EL (cell line): ENCODE measurements at regions not wholly inside any gene's neighbourhood (a gene's known extent, or its start where the extent isn't known, plus 50 kb on each side); places are given as distances from the start of the nearest gene placed in this dataset.
"Not testable (repeated sequence)": the region's sequence is repeated elsewhere in the genome, so short reads cannot be mapped to it uniquely, and the experiment has no call there.

ENCODE experiments used
- DNase-seq: peaks from one replicate; pipeline ENCODE4 v3.0.0-alpha.2; 2016

DNA sequence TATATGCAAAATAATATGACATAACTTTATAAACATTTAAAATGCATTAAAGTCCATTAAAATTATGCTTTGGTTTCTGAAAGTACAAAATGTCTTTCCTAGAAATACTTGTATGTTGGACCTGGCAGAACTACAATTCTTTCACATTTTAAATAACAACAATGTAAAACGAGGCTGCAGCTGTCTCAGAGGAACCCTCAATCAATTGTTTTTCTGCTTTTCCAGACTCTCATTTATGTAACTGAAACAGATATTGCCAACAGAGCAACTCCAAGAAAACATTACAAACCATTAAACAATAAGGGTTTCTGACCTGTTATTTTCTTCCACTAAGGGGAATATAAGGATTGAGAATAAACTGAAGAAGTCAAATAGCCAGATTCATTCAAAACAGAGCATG lies 1193.4 kb downstream of the NCAM2 start:
- DNase-seq, result no peak

DNA sequence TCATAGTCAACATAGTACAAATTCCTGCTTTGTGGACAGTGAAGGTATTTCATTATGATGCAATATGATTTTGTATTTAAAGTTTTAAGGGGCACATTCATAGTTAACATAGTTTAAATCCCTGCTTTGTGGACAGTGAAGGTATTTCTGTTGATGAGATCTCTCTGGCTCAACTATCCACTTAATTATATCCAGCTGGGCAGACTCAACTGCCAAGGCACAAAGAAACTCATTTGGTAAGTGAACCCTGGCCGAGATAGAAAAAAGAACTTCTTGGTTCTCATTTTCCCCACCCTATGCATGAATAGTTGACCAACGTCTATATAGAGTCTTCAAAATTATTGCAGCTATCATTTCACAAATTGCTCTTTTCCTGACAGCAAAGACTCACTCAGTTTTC lies 1194.6 kb downstream of the NCAM2 start:
- DNase-seq, result no peak

DNA sequence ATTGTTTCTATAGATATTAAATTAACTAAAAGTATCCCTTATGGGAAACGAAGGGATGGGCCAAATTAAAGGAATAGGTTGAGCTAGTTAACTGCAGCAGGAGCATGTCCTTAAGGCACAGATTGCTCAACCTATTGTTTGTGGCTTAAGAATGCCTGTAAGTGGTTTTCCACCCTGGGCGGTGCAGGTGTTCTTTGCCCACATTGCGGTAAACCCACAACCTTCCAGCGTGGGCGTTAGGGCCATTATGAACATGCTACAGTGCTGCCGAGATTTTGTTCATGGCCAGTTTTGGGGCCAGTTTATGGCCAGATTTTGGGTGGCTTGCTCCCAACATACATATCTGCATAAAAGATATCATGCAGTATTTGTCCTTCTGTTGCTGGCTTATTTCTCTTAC lies 1196.8 kb downstream of the NCAM2 start:
- not testable (repeated sequence) for DNase-seq

DNA sequence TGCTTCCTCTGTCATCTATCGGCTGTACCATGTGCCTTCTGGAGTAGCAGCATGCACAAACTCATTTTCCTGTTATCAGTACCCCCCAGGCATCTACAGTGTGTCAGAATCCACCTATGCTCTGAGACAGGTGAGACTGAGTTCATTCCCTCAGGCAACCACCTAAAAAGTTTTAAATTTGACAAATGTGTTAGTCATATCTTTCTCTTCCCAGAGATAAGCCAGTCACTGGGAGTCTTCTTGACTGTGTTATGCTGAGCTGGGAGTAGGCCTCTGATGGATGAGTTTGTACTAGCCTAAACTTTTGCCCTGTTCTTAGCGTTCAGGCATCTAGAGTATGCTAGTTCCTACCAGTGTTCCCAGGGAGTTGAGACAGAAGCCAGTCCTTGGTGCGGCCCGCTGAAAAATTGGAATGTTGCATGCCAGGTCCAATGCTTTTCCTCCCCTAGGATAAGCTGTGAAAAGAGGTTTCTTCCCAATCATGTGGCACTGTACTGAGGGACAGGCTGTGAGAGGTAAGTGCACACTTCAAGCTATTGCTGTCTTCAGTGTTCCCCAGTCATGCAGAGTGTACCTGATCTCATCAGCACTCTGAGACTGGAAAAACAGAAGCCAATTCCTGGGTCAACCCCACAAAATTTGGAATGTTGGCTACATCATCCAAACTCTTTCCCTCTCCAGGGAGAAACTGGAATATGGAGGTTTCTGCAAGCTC lies 1202.3 kb downstream of the NCAM2 start:
- no peak for DNase-seq

DNA sequence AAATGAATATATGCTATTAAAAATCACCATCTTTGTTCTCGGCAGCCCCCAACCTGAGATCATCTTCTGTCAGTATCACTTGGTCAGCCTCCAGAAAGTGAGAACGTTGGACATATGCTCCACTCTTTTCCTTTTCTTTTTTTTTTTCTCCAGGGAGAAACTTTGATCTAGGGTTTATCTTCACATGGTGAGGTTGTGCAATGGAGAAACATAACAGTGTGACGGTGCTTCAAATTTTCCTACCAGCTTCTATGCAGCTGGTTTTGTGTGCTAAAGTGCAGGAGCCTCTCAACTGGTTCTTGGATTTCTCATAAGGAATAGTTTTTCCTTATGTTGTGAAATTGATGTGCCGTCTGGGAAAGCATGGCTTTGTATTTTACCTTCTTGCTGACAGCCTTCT lies 1202.9 kb downstream of the NCAM2 start:
- no peak for DNase-seq

DNA sequence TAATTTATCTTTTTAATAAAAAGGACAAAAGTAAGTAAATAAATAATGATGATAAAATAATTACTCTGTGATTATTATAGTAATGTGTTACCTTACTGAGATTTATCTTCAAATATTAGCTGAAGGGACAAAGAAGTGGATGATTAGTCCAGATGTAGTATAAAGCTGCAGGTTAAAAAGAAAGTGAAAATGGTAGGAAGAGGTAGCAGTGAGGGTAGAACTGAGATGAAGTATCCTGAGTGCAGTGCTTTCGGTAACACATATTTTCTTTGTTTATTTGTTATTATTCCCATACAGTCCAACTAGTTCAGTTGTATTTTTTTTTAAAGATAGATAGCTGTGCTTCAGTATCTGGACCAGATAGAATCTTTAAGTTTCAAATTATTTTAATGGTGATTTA lies 1203.5 kb downstream of the NCAM2 start:
- DNase-seq, result no peak

DNA sequence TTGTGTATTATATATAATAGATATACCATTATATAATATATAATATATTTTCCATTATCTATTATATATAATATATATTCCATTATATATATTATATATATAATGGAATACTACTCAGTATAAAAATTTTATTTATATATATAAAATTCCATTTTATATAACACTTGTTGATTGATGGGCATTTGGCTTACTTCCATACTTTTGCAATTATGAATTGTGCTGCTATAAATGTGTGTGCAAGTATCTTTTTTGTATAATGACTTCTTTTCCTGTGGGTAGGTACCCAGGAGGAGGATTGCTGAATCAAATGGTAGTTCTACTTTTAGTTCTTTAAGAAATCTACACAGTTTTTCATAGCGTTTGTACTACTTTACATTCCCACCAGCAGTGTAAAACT lies 1211.1 kb downstream of the NCAM2 start:
- DNase-seq, result no peak

DNA sequence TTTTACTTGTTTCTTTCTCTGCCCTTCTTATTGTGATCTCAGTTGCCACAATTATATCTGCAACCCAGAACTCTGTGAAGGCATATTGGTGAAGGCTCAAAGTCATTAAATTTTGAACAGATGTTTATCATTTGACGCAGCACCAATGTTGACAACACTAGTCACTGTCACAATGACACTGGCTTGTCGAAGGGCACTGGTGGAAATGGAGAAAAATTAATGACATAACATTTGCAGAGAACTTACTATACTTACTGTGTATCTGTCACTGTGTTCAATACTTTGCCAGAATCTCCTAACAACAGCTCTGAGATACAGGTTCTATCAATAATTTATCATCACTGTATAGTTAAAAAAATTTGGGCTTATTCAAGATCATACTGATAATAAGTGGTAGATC lies 1213.7 kb downstream of the NCAM2 start:
- no peak for DNase-seq

DNA sequence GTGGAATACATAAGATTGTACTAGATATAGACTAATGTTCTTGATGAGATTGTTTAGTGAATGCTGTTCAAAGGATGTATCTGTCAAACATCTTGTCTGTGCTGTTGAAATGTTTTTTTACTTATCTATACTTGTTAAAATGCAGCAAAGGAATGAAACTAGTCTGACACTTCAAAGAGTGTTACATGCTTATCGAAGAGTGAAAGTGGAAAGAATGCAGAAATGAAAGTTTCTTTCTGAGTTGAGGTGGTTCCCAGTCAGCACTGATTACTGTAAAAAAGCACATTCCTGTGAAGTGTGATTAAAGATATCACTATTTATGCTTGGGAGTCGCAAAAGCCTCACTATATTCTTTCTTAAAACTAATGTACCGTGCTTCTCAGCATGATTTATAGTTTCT lies 1225.2 kb downstream of the NCAM2 start:
- DNase-seq, result no peak

DNA sequence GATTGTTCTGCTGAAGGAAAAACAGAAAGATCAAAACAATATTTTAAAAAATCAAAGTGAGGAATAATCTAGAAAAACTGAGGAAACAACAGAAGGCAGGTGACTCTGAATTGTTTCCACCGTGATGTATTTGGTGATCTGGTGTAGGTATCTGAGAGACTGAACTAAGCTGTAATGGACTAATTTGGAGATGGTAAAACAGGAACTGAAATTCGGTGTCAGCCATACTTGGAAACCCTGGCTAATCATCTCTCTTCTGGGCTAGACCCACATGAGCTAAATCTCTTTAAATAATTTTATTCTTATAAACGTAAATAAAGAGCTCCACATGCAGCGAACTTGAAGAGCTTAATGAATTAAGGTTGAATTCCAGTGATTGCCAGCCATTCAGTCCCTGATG lies 1226.1 kb downstream of the NCAM2 start:
- DNase-seq, result no peak

DNA sequence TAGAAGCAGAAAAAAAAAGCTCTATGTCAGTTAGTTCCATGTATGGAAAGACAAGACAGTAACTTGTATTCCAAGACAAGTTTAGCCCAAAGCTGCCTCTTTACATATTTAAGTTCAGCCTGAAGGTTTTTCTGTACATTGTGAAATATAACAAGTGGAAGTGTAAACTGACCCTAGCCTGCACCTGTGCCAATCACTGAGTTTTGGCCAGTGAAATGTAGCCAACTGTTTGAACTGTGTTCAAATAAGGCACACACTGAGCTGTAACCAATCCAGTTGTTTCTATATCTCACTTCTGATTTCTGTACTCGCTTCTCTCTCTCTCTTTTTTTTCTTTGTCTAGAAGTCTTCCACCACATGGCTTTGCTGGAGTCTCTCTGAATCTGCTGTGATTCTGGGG lies 1227.1 kb downstream of the NCAM2 start:
- DNase-seq, result no peak

DNA sequence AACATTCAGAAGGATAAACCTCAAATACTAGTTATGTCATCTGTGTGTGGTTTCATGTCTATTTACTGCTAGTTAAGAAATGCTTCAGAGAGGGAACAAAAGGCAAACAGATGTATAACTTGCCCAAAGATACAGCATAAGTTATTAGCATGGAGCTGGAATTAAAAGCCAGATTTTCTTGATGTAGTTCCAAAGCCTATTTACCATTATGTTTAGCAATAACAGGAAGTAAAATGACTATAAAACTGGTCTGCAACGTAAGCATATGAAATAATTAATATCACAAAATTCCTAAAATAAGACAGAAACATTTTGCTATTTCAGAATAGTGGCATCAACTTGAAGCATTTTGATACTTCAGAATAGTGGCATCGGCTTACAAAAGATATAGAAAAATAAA lies 1232.8 kb downstream of the NCAM2 start:
- DNase-seq, result no peak

DNA sequence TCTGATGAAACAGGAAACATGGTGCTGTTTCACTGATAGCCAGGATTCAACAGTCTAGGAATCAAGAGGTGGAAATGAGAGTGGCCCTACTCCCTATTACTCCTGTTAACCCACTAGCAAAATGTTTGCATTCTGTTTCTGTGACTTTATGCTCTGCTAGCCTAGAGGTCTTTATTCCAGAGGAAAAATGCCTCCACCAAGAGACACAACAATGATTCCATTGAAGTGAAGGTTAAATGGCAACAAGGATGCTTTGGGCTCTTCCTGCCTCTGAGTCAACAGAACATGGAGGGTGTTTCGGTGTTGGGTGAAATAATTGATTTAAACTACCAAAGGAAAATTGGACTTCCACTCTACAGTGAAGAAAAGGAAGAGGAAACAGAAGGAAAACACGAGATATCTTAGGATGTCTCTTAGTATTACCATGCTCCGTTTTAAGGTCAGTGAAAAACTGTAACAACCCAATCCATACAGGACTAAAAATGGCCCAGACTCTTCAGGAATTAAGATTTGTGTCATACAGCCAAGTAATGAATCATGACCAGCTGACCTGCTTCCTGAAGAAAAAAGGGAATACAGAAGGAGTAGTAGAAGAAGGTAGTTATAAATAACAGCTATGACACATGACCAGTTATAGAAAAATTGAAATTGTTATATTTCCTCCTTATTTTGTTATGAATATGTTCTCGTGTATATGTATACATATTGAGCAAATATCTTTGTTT lies 1237.8 kb downstream of the NCAM2 start:
- DNase-seq, result no peak

DNA sequence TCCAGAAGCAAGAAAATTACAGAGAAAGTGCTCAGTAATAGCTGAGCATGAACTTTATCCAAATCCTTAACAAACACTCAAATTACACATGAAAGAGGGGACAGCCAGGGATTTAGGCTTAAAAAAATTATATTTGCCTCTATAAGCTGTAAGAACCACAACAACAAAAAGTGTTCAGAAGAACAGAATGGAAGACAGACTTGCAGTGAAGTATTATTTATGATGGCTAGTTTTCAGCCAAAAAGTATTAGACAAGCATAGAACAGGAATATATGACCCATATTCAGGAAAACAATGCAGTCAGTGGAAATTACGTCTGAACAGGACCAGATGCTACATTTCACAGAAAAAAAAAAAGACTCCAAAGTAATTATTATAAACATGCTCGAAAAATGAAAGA lies 1246.3 kb downstream of the NCAM2 start:
- DNase-seq, result no peak

DNA sequence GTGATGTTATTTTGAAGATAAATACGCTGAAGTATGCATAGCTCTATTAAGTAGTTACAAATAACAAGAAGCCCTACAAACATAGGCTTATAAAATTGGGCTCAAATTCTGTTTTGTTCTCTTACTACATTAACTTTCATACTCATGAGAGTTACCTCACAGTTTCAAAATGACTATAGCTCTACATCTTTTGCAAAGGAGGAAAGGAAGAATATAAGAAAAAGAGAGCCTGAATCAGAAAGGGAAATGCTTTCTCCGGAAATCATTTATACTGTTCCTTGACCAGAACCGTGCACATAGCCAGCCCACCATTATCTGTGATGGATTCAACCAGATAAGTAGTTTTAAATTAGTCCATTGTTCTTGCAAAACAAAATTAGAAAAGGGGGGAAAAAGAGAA lies 1252.1 kb downstream of the NCAM2 start:
- DNase-seq, result no peak

DNA sequence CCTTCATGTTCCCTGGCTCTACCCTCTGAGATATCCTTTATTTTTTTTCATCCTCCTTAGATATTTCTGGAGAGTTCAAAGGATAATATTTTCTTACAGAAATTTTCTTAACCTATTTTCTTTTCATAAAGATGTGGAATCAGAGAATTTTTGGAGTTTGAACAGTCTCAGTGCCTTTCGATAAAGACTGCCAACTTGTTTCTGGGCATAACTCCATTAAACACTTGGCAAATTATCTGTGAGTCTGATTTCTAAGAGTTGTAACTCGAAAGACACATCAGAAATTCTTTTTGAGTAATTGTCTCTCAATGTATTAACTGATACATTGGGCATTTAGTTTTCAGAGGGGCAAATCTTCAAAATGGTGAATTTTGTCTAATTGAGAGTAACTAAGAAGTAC lies 1255.6 kb downstream of the NCAM2 start:
- DNase-seq, result no peak

DNA sequence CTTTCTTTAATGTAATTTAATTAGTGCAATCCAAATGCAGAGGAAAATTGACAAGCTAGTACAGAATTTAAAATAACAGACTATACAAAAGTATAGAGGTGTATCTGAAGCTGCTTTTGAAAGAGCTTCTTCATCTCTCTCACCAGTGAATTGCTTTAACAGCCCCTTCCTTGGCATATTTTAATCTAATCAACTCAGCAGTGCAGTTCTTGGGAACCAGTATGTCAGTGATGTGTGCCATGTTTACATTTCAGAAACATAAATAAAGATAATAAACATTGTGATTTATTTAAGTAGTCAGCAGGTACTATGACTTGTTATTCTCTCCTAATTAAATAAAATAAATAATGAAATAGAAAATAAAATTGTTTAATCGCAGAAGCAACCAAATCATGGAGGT lies 1260.6 kb downstream of the NCAM2 start:
- no peak for DNase-seq

DNA sequence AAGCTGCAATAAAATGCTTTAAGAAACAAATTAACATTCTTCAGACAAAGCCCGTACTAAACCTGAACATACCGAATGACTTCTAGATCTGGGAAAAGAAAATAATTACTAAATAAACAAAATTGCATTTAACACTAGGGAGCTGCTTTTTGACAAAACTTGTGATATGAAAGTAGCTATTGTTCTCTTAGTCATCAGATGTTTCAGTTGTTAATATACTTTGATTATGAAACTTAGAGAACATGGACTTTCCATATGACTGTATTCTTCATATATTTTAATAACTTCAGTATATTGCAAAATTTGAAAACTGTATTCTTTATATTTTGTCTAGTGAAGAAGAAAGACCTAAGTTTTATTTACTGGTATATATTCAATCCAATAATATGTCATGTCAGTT lies 1262.1 kb downstream of the NCAM2 start:
- DNase-seq, result no peak

DNA sequence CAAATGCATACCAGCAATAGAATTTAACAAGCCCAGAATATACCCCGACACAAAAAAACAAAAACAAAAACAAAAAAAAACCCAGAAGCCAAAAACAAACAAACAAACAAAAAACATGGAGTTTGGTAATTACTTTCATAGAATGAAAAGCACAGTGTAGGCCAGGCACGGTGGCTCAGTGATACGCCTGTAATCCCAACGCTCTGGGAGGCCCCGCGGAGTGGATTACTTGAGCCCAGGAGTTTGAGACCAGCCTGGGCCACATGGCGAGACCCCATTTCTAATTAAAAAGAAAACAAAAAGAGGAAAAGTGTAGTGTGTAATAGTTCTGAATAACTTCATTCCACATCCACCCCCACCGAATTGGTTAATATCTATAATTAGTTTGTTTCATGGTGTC lies 1265.7 kb downstream of the NCAM2 start:
- DNase-seq, result no peak

DNA sequence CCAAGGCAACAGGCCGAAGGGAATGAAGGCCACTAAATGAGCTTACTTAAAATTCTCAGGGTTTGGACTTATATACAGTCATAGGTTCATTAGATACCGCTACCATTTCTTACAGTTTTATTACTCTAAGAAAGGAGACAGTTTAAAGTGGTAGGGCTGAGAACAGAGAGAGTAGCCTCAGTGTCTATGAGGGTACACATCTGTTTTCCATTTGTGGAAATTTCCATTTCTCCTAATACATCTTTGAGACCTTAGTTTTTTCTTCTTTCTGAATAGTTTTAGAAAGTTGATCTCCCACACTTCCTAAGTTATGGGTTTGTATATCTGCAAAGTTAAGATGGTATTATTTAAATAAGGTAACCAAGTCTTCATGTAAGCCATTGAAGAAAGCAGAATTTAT lies 1279.1 kb downstream of the NCAM2 start:
- no peak for DNase-seq

DNA sequence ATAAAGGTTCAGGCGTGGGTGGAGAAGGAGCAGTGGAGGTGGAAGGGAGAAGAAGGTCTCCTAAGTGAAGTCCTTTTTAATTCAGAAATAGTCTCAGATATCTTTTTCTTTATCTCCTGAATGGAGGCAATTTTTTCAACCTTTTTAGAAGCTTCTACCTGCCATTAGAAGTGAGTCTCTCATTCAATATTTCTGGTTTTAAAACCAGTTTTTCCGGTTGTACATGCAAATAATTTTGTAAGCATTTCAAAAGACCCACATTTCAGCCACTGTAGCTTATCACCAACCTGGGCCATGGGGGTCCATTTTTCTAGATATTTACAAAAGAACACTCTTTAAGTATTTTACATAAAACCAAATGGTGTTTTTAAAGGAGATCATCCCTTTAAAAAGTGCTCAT lies 1280.2 kb downstream of the NCAM2 start:
- DNase-seq, result no peak

DNA sequence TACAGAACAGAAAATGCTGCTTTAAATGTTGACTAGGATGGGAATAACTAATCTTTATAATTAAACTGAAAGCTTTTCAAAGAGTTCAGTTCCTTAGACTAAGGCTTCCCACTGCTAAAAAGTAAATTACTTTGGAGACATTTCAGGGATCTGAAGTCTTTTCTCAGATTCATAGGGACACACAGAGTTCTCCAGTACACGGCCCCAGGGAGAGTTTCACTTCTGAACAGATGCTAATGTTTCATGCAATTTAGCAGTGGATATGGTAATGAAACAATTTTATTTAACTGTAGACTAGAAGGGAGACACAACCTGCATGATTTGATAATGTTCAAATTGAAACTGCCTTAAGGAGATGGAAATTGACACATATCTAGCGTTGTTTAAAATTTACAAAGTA lies 1282.6 kb downstream of the NCAM2 start:
- no peak for DNase-seq

DNA sequence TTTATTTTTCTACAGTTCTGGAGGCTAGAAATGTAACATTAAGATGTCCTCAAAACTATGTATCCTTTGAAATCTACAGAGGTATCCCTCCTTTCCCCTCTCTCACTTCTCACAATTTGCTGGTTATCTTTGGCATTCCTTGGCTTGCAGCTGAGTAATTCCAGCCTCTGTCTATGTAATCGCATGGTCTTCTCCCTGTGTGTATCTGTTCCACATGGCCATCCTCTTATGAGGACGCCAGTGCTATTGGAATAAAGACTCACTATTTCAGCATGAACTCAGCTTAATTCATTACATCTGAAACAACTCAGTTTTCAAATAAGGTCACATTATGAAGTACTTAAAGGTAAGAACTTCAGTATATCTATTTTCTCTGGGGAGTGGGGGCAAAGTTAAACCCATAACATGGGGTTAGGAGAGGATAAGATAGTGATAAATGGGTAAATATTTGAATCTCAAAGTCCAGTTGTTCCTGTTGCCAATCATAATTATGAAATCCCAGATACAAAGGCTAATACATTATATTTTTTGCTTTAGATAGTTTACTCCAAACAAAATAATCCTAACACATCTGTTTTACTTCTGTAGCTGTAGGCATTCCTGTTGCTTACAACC lies 1290.8 kb downstream of the NCAM2 start:
- DNase-seq, result no peak

DNA sequence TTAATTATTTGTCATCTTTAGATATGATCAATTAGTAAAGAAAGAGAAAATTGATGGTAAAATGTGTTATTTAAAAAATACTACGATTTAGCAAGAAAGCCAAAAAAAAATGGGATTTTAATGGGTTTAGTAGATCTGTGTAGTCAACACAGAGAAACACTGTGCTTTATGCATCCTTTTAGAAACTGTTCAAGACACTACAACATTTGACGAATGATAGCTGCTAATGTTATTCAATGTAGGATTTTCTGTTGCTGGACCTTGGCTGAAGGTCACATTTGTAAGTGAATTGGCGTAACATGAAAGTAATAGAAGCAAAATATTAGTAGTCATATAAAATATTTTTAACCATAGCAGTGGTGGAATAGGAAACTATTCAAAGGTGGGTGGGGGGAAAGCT lies 1293.9 kb downstream of the NCAM2 start:
- no peak for DNase-seq

DNA sequence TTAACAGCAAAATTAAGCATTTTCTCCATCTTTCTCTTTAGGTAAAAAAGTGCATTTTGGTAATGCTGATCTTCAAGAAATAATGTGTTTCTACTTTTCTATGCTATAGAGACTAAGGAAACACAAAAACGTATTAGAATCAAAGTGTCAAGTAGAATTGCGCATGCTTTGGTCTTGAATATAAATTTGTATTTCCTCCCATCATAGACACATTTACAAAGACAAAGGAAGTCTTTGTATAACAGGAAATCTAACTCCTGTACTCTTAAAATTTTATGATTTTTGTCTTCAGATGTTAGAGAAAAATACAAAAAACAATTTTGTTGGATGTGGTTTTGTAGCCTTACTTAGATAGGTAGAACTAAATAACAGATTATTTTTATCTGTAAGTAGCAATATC lies 1299.4 kb downstream of the NCAM2 start:
- DNase-seq, result no peak
